Left forelimb (tissue), 1 donor: ENCODE measurements at regions not wholly inside any gene's neighbourhood (a gene's known extent, or its start where the extent isn't known, plus 50 kb on each side); places are given as distances from the start of the nearest gene placed in this dataset.

ENCODE experiments used
- DNase-seq: peaks from one replicate; pipeline ENCODE4 v3.0.0-alpha.2; 2018; ENCODE audit warnings: low spot score

GRCh38 chr5:89407054-89407453, 524.1 kb upstream of the MEF2C start:
- no peak for DNase-seq

- DNase-seq = no peak
These were observed 518.7 kb upstream of the MEF2C start for GRCh38 chr5:89401659-89402058.

- no peak for DNase-seq
These were observed 518.0 kb upstream of the MEF2C start for GRCh38 chr5:89401012-89401411.

GRCh38 chr5:89399548-89399947, 516.6 kb upstream of the MEF2C start:
- DNase-seq = no peak

- no peak for DNase-seq
These were observed 514.1 kb upstream of the MEF2C start for GRCh38 chr5:89397096-89397495.

- DNase-seq = no peak
These were observed 513.4 kb upstream of the MEF2C start for GRCh38 chr5:89396278-89396954.

GRCh38 chr5:89395111-89395510, 512.1 kb upstream of the MEF2C start:
- no peak for DNase-seq

- DNase-seq = no peak
These were observed 505.9 kb upstream of the MEF2C start for GRCh38 chr5:89388872-89389271.

GRCh38 chr5:89384391-89384790, 501.4 kb upstream of the MEF2C start:
- no peak for DNase-seq

- no peak for DNase-seq
These were observed 497.7 kb upstream of the MEF2C start for GRCh38 chr5:89380635-89381034.

- DNase-seq = no peak
These were observed 494.9 kb upstream of the MEF2C start for GRCh38 chr5:89377767-89378455.

GRCh38 chr5:89374818-89375521, 492.0 kb upstream of the MEF2C start:
- no peak for DNase-seq

GRCh38 chr5:89374144-89374784, 491.3 kb upstream of the MEF2C start:
- no peak for DNase-seq

- no peak for DNase-seq
These were observed 489.2 kb upstream of the MEF2C start for GRCh38 chr5:89372176-89372575.

- DNase-seq = no peak
These were observed 488.7 kb upstream of the MEF2C start for GRCh38 chr5:89371646-89372045.

- no peak for DNase-seq
These were observed 476.1 kb upstream of the MEF2C start for GRCh38 chr5:89359046-89359445.

GRCh38 chr5:89353837-89354551, 471.0 kb upstream of the MEF2C start:
- DNase-seq = no peak

GRCh38 chr5:89351975-89352374, 469.0 kb upstream of the MEF2C start:
- DNase-seq = no peak

GRCh38 chr5:89351222-89351621, 468.2 kb upstream of the MEF2C start:
- DNase-seq = no peak

GRCh38 chr5:89350684-89351083, 467.7 kb upstream of the MEF2C start:
- DNase-seq = no peak

GRCh38 chr5:89349246-89349980, 466.4 kb upstream of the MEF2C start:
- DNase-seq = no peak
